Neutrophil (primary cell): ENCODE measurements at regions not wholly inside any gene's neighbourhood (a gene's known extent, or its start where the extent isn't known, plus 50 kb on each side); places are given as distances from the start of the nearest gene placed in this dataset.

Experiments
- H3K27ac ChIP-seq: fragments of 200-600 bp; sonication (generic); 2 replicates; pipeline ENCODE4 v1.5.1; 2016; ENCODE audit warnings: mild to moderate bottlenecking, moderate library complexity
- H3K27me3 ChIP-seq: fragments of 200-600 bp; sonication (generic); 2 replicates; pipeline ENCODE4 v1.6.0; 2016; ENCODE audit warnings: mild to moderate bottlenecking
- H3K36me3 ChIP-seq: fragments of 200-600 bp; sonication (generic); 2 replicates; pipeline ENCODE4 v1.5.1; 2017
- H3K4me1 ChIP-seq, 2 experiments: fragments of 200-600 bp in 1 of 2; sonication (generic) in 1 of 2; 1 replicate in 1 of 2; 2 replicates in 1 of 2; pipeline versions ENCODE4 v1.5.1 to v1.6.1; 2013 to 2016; ENCODE audit warnings: low read depth in 1 of 2, low read length in 1 of 2, mild to moderate bottlenecking in 1 of 2, moderate library complexity in 1 of 2; ENCODE audit not compliant: control insufficient read depth in 1 of 2, insufficient read depth in 1 of 2
- H3K4me3 ChIP-seq, 2 experiments: fragments of 200-600 bp in 1 of 2; sonication (generic) in 1 of 2; 1 replicate in 1 of 2; 2 replicates in 1 of 2; pipeline ENCODE4 v1.5.1; 2013 to 2016; ENCODE audit warnings: low read depth in 1 of 2, low read length in 1 of 2, mild to moderate bottlenecking in 1 of 2, moderate library complexity in 1 of 2
- H3K9me3 ChIP-seq: fragments of 200-600 bp; sonication (generic); 2 replicates; pipeline ENCODE4 v1.5.1; 2016
- CTCF ChIP-seq: fragments of 200-600 bp; sonication (generic); IDR thresholded peaks from 2 replicates; pipeline ENCODE4 v1.5.1; 2016; ENCODE audit warnings: antibody characterized with exemption

- H3K4me1 ChIP-seq, result no peaks in the 10 kb centered on the region
- H3K36me3 ChIP-seq, result no peaks in the 10 kb centered on the region
- no peak overlapping the region for H3K27ac ChIP-seq
- H3K4me3 ChIP-seq, result no peak overlapping the region
- no peaks in the 10 kb centered on the region for H3K9me3 ChIP-seq
- no peak for TF ChIP-seq CTCF
- H3K27me3 ChIP-seq, result no peaks in the 10 kb centered on the region
Observed at GRCh38 chr10:83432261-83433045, 706.9 kb upstream of the GHITM start.

GRCh38 chr10:83433705-83434104 lies 705.6 kb upstream of the GHITM start:
- H3K4me3 ChIP-seq, result no peak overlapping the region
- H3K9me3 ChIP-seq, result no peaks in the 10 kb centered on the region
- TF ChIP-seq CTCF, result no peak
- no peak overlapping the region for H3K27ac ChIP-seq
- no peaks in the 10 kb centered on the region for H3K4me1 ChIP-seq
- no peaks in the 10 kb centered on the region for H3K36me3 ChIP-seq
- H3K27me3 ChIP-seq, result no peaks in the 10 kb centered on the region

- H3K27me3 ChIP-seq, result no peaks in the 10 kb centered on the region
- H3K27ac ChIP-seq, result no peak overlapping the region
- no peaks in the 10 kb centered on the region for H3K9me3 ChIP-seq
- no peaks in the 10 kb centered on the region for H3K36me3 ChIP-seq
- no peaks in the 10 kb centered on the region for H3K4me1 ChIP-seq
- TF ChIP-seq CTCF, result no peak
- H3K4me3 ChIP-seq, result no peak overlapping the region
Observed at GRCh38 chr10:83448013-83448412, 691.3 kb upstream of the GHITM start.

DNA sequence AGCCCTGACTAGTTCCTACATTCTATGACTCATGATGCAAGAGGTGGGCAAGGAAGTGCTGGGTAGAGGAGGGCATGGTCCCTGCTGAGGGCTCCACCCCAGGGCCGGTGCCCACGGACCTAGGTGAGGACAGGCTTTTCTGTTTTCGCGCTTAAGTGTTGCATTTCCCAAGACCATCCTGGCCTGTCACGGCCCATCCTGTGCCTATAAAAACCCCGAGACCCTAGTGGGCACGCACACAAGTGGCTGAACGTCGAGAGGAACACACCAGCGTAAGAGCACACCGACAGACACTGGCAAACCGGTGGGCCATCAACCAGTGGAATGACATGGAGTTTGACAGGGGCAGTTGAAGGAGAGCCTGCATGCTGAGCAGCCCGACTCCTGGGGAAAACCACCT lies 680.7 kb upstream of the GHITM start:
- Histone ChIP-seq H3K4me3 (no peak overlapping the region), H3K4me1 (no peaks in the 10 kb centered on the region), H3K27me3 (no peaks in the 10 kb centered on the region), H3K36me3 (no peaks in the 10 kb centered on the region), H3K9me3 (no peaks in the 10 kb centered on the region), H3K27ac (no peak overlapping the region)
- TF ChIP-seq CTCF, result no peak

DNA sequence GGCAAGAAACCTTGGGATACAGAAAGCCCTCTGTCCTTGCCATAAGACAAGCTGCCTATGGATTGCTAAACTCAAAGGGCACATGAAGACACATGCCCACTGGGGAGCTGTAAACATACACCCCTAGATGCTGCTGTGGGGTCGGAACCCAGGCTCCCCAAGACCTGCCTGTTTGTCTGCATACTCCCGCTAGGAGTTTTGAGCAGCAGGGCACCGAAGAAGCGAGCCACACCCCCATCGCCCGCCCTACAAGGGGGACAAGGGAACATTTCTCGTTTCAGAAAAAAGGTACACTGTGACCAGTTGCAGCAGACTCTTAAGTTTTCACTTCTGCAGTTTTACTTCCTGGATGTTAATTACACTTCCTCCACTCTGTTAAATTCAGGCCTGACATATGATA lies 680.2 kb upstream of the GHITM start:
- no peaks in the 10 kb centered on the region for H3K9me3 ChIP-seq
- H3K4me3 ChIP-seq, result no peak overlapping the region
- no peaks in the 10 kb centered on the region for H3K4me1 ChIP-seq
- H3K27ac ChIP-seq, result no peak overlapping the region
- no peaks in the 10 kb centered on the region for H3K36me3 ChIP-seq
- H3K27me3 ChIP-seq, result no peaks in the 10 kb centered on the region
- TF ChIP-seq CTCF, result no peak
